ENCODE measurements at regions not wholly inside any gene's neighbourhood (a gene's known extent, or its start where the extent isn't known, plus 50 kb on each side); places are given as distances from the start of the nearest gene placed in this dataset.

GRCh38 chr2:57880967-57881366, 165.6 kb upstream of the VRK2 start:
- Histone ChIP-seq H4K20me1 (ENCODE audit: insufficient read depth, low read length, poor library complexity, severe bottlenecking) (no peaks in the 10 kb centered on the region), H3K4me2 (ENCODE audit: low read depth, low read length, poor library complexity, severe bottlenecking) (no peak overlapping the region), H3K4me3 (ENCODE audit: low read length, poor library complexity, severe bottlenecking) (no peak overlapping the region), H3K36me3 (ENCODE audit: insufficient read depth, low read length) (no peaks in the 10 kb centered on the region), H3K27me3 (ENCODE audit: insufficient read depth, low read length, poor library complexity, severe bottlenecking) (no peaks in the 10 kb centered on the region), H2AFZ (ENCODE audit: low read length) (no peak overlapping the region), H3K4me1 (ENCODE audit: insufficient read depth, low read length, poor library complexity, severe bottlenecking) (no peaks in the 10 kb centered on the region), H3F3A (ENCODE audit: low read depth) (no peaks in the 10 kb centered on the region), H3K9me2 (replicated peaks; ENCODE audit: low read depth, low read length) (no peaks in the 10 kb centered on the region), H3K79me2 (ENCODE audit: insufficient read depth, low read length) (no peaks in the 10 kb centered on the region), H3K9me3 (ENCODE audit: insufficient read depth, low read depth, low read length) (no peaks in the 10 kb centered on the region), H3K9ac (ENCODE audit: low read depth, low read length, poor library complexity, severe bottlenecking) (no peak overlapping the region)
- no peak for TF ChIP-seq EZH2phosphoT487 (IDR thresholded peaks at IDR 0.05; ENCODE audit: borderline replicate concordance)
- TF ChIP-seq CTCF (conservative IDR thresholded peaks at IDR 0.05; ENCODE audit: low read length) = no peak

- Histone ChIP-seq H2AFZ (ENCODE audit: low read length) (no peak overlapping the region), H3K4me2 (ENCODE audit: low read depth, low read length, poor library complexity, severe bottlenecking) (no peak overlapping the region), H3K4me3 (ENCODE audit: low read length, poor library complexity, severe bottlenecking) (no peak overlapping the region)
Observed at GRCh38 chr2:57881998-57882888, 164.4 kb upstream of the VRK2 start.

GRCh38 chr2:57882895-57883515, 163.6 kb upstream of the VRK2 start:
- Histone ChIP-seq H3K4me3 (ENCODE audit: low read length, poor library complexity, severe bottlenecking) (no peak overlapping the region), H3K79me2 (ENCODE audit: insufficient read depth, low read length) (no peaks in the 10 kb centered on the region), H3K4me1 (ENCODE audit: insufficient read depth, low read length, poor library complexity, severe bottlenecking) (no peaks in the 10 kb centered on the region), H3K36me3 (ENCODE audit: insufficient read depth, low read length) (no peaks in the 10 kb centered on the region), H4K20me1 (ENCODE audit: insufficient read depth, low read length, poor library complexity, severe bottlenecking) (no peaks in the 10 kb centered on the region), H2AFZ (ENCODE audit: low read length) (no peak overlapping the region), H3K9me3 (ENCODE audit: insufficient read depth, low read depth, low read length) (no peaks in the 10 kb centered on the region), H3K9me2 (replicated peaks; ENCODE audit: low read depth, low read length) (no peaks in the 10 kb centered on the region), H3K27me3 (ENCODE audit: insufficient read depth, low read length, poor library complexity, severe bottlenecking) (no peaks in the 10 kb centered on the region), H3K4me2 (ENCODE audit: low read depth, low read length, poor library complexity, severe bottlenecking) (no peak overlapping the region), H3K9ac (ENCODE audit: low read depth, low read length, poor library complexity, severe bottlenecking) (no peak overlapping the region), H3F3A (ENCODE audit: low read depth) (no peaks in the 10 kb centered on the region)
- no peak for TF ChIP-seq CTCF (conservative IDR thresholded peaks at IDR 0.05; ENCODE audit: low read length)
- no peak for TF ChIP-seq EZH2phosphoT487 (IDR thresholded peaks at IDR 0.05; ENCODE audit: borderline replicate concordance)

More at GRCh38 chr2:57881998-57882888, 164.4 kb upstream of the VRK2 start:
- no peaks in the 10 kb centered on the region for H3K27me3 ChIP-seq (ENCODE audit: insufficient read depth, low read length, poor library complexity, severe bottlenecking)
- TF ChIP-seq CTCF (conservative IDR thresholded peaks at IDR 0.05; ENCODE audit: low read length) (no peak), EZH2phosphoT487 (IDR thresholded peaks at IDR 0.05; ENCODE audit: borderline replicate concordance) (no peak)
- no peaks in the 10 kb centered on the region for H3F3A ChIP-seq (ENCODE audit: low read depth)
- H3K9me2 ChIP-seq (replicated peaks; ENCODE audit: low read depth, low read length) = no peaks in the 10 kb centered on the region
- no peaks in the 10 kb centered on the region for H3K4me1 ChIP-seq (ENCODE audit: insufficient read depth, low read length, poor library complexity, severe bottlenecking)
- no peak overlapping the region for H3K9ac ChIP-seq (ENCODE audit: low read depth, low read length, poor library complexity, severe bottlenecking)
- no peaks in the 10 kb centered on the region for H4K20me1 ChIP-seq (ENCODE audit: insufficient read depth, low read length, poor library complexity, severe bottlenecking)
- no peaks in the 10 kb centered on the region for H3K9me3 ChIP-seq (ENCODE audit: insufficient read depth, low read depth, low read length)
- no peaks in the 10 kb centered on the region for H3K79me2 ChIP-seq (ENCODE audit: insufficient read depth, low read length)
- no peaks in the 10 kb centered on the region for H3K36me3 ChIP-seq (ENCODE audit: insufficient read depth, low read length)
